ENCODE measurements at regions not wholly inside any gene's neighbourhood (a gene's known extent, or its start where the extent isn't known, plus 50 kb on each side); places are given as distances from the start of the nearest gene placed in this dataset.

GRCh38 chr16:59973966-59974365 lies 1239.8 kb upstream of the GOT2 start:
- intact Hi-C loops (cut with DNase I) = no loop called here
- Histone ChIP-seq H3K9me3 (no peaks in the 10 kb centered on the region), H3K4me3 (no peak overlapping the region), H3K27me3 (no peaks in the 10 kb centered on the region), H3K4me1 (ENCODE audit: insufficient read depth) (no peaks in the 10 kb centered on the region), H3K36me3 (no peaks in the 10 kb centered on the region), H3K27ac (no peak overlapping the region)
- no peak for TF ChIP-seq POLR2A (IDR thresholded peaks at IDR 0.05)
- no peak for TF ChIP-seq CTCF (IDR thresholded peaks at IDR 0.05)
- no peak for TF ChIP-seq EP300 (IDR thresholded peaks at IDR 0.05)
- WGBS, 3 donors = 87 to 91% (median 88%) methylated on average over 3 of the region's 3 CpGs
- DNase-seq = no peak

GRCh38 chr16:59971264-59971663 lies 1237.1 kb upstream of the GOT2 start:
- Histone ChIP-seq H3K27ac (no peak overlapping the region), H3K4me1 (ENCODE audit: insufficient read depth) (no peaks in the 10 kb centered on the region), H3K36me3 (no peaks in the 10 kb centered on the region), H3K4me3 (no peak overlapping the region), H3K9me3 (no peaks in the 10 kb centered on the region), H3K27me3 (no peaks in the 10 kb centered on the region)
- no peak for TF ChIP-seq EP300 (IDR thresholded peaks at IDR 0.05)
- TF ChIP-seq CTCF (IDR thresholded peaks at IDR 0.05) = no peak
- no peak for TF ChIP-seq POLR2A (IDR thresholded peaks at IDR 0.05)
- DNase-seq = no peak
- intact Hi-C loops (cut with DNase I) = no loop called here
- 72 to 84% (median 74%) methylated on average over 3 of the region's 3 CpGs for WGBS, 3 donors

GRCh38 chr16:59964232-59964924 lies 1230.3 kb upstream of the GOT2 start:
- 82 to 88% (median 87%) methylated on average over 6 of the region's 6 CpGs for WGBS, 3 donors
- H3K27ac ChIP-seq = no peak overlapping the region
- DNase-seq = no peak
- intact Hi-C loops (cut with DNase I) = no loop called here
- no peaks in the 10 kb centered on the region for H3K36me3 ChIP-seq
- H3K9me3 ChIP-seq = no peaks in the 10 kb centered on the region
- no peaks in the 10 kb centered on the region for H3K27me3 ChIP-seq
- no peaks in the 10 kb centered on the region for H3K4me1 ChIP-seq (ENCODE audit: insufficient read depth)
- H3K4me3 ChIP-seq = no peak overlapping the region
- no peak for TF ChIP-seq POLR2A (IDR thresholded peaks at IDR 0.05)
- TF ChIP-seq CTCF (IDR thresholded peaks at IDR 0.05) = no peak

GRCh38 chr16:59959311-59959710 lies 1225.2 kb upstream of the GOT2 start:
- WGBS, 3 donors = 67 to 76% (median 73%) methylated on average over 3 of the region's 3 CpGs

More at GRCh38 chr16:59959311-59959710, 1225.2 kb upstream of the GOT2 start:
- intact Hi-C loops (cut with DNase I) = no loop called here
- H3K27ac ChIP-seq = no peak overlapping the region
- DNase-seq = no peak
- no peaks in the 10 kb centered on the region for H3K27me3 ChIP-seq
- H3K4me1 ChIP-seq (ENCODE audit: insufficient read depth) = no peaks in the 10 kb centered on the region
- no peaks in the 10 kb centered on the region for H3K9me3 ChIP-seq
- H3K4me3 ChIP-seq = no peak overlapping the region
- no peaks in the 10 kb centered on the region for H3K36me3 ChIP-seq
- no peak for TF ChIP-seq POLR2A (IDR thresholded peaks at IDR 0.05)
- no peak for TF ChIP-seq EP300 (IDR thresholded peaks at IDR 0.05)
- TF ChIP-seq CTCF (IDR thresholded peaks at IDR 0.05) = no peak

All from ovary (tissue), 7 donors.